HepG2 (cell line): ENCODE measurements at regions not wholly inside any gene's neighbourhood (a gene's known extent, or its start where the extent isn't known, plus 50 kb on each side); places are given as distances from the start of the nearest gene placed in this dataset.
A peak's percentile ranks its signal among the peaks of the same experiment; 100 is the strongest.

Source experiments
- ARID5B ChIP-seq: IDR thresholded peaks from 2 replicates; pipeline ENCODE4 v1.4.0; 2020; ENCODE audit warnings: mild to moderate bottlenecking, missing genetic modification reagents
- NFIC ChIP-seq: IDR thresholded peaks from 2 replicates; pipeline ENCODE4 v1.6.1; 2012; ENCODE audit warnings: mild to moderate bottlenecking, low read length, inconsistent platforms
- TF ChIP-seq, protein P1 (sequence below): IDR thresholded peaks from 2 replicates; pipeline ENCODE4 v1.6.1; 2016; ENCODE audit warnings: low read depth, missing genetic modification reagents, missing compliant biosample characterization

DNA sequence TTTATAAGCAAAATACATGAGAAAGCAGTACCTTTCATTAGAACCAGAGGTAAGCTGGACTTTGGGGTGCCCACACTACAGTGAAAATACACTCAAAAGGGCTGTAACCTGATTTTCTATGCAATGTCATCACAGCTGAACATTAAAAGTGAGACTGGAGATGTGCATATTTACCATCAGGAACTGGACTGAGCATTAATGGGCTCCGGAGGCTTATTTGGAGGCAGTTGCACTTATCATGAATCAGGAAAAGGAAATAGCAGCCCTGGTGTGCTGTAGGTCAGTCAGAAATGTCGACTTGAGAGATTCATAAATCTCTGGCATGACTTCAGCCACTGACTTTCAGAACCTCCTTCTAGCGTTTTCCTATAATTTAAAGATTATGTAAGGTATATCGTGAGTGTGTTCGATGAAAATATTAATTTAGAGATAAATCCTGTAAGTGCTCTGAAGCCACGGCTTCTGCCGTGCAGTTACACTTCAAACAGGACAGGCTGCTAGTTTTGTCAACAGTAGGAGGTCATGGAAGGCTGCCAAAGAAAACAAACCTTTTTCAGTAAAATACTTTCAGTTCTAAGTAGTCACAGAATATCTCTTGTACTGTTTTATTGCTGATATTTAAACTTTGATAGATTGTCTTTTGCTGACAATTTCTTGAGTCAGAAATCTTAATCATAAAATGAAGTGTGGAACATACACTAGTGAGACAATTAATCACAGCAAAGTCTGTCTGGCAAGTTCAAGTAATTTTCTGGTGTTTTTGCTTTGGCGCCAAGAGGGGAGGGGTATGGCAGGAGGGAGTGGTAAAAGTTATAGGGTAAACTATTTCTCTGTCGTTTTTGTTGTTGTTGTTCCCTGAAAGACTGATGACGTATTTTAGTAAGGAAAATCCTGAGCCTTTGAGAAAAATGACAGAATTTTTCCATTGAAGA is 939.7 kb downstream of the NR2F1-AS1 start (continued):
- TF ChIP-seq, protein P1, sequence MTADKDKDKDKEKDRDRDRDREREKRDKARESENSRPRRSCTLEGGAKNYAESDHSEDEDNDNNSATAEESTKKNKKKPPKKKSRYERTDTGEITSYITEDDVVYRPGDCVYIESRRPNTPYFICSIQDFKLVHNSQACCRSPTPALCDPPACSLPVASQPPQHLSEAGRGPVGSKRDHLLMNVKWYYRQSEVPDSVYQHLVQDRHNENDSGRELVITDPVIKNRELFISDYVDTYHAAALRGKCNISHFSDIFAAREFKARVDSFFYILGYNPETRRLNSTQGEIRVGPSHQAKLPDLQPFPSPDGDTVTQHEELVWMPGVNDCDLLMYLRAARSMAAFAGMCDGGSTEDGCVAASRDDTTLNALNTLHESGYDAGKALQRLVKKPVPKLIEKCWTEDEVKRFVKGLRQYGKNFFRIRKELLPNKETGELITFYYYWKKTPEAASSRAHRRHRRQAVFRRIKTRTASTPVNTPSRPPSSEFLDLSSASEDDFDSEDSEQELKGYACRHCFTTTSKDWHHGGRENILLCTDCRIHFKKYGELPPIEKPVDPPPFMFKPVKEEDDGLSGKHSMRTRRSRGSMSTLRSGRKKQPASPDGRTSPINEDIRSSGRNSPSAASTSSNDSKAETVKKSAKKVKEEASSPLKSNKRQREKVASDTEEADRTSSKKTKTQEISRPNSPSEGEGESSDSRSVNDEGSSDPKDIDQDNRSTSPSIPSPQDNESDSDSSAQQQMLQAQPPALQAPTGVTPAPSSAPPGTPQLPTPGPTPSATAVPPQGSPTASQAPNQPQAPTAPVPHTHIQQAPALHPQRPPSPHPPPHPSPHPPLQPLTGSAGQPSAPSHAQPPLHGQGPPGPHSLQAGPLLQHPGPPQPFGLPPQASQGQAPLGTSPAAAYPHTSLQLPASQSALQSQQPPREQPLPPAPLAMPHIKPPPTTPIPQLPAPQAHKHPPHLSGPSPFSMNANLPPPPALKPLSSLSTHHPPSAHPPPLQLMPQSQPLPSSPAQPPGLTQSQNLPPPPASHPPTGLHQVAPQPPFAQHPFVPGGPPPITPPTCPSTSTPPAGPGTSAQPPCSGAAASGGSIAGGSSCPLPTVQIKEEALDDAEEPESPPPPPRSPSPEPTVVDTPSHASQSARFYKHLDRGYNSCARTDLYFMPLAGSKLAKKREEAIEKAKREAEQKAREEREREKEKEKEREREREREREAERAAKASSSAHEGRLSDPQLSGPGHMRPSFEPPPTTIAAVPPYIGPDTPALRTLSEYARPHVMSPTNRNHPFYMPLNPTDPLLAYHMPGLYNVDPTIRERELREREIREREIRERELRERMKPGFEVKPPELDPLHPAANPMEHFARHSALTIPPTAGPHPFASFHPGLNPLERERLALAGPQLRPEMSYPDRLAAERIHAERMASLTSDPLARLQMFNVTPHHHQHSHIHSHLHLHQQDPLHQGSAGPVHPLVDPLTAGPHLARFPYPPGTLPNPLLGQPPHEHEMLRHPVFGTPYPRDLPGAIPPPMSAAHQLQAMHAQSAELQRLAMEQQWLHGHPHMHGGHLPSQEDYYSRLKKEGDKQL (CRISPR knock-in tag) = no peak
- TF ChIP-seq ARID5B = peak; percentile 70
- peak; percentile 91 for TF ChIP-seq NFIC
